ENCODE measurements at regions not wholly inside any gene's neighbourhood (a gene's known extent, or its start where the extent isn't known, plus 50 kb on each side); places are given as distances from the start of the nearest gene placed in this dataset.

GRCh38 chrX:39176105-39176504 is 374.8 kb downstream of the MID1IP1 start:
- DNase-seq (ENCODE audit: low spot score), result no peak
- TF ChIP-seq CTCF (IDR thresholded peaks at IDR 0.05), result no peak
- ATAC-seq (ENCODE audit: low FRiP score), result no peak

GRCh38 chrX:39189431-39189830 is 388.2 kb downstream of the MID1IP1 start:
- DNase-seq (ENCODE audit: low spot score), result no peak
- no peak for ATAC-seq (ENCODE audit: low FRiP score)
- TF ChIP-seq CTCF (IDR thresholded peaks at IDR 0.05), result no peak

GRCh38 chrX:39194673-39195072 is 393.4 kb downstream of the MID1IP1 start:
- TF ChIP-seq CTCF (IDR thresholded peaks at IDR 0.05), result no peak
- DNase-seq (ENCODE audit: low spot score), result no peak
- no peak for ATAC-seq (ENCODE audit: low FRiP score)

- ATAC-seq (ENCODE audit: low FRiP score) (no peak), DNase-seq (ENCODE audit: low spot score) (no peak)
- TF ChIP-seq CTCF (IDR thresholded peaks at IDR 0.05), result no peak
These were observed 393.9 kb downstream of the MID1IP1 start for GRCh38 chrX:39195156-39195555.

- ATAC-seq (ENCODE audit: low FRiP score) (no peak), DNase-seq (ENCODE audit: low spot score) (no peak)
- no peak for TF ChIP-seq CTCF (IDR thresholded peaks at IDR 0.05)
These were observed 395.2 kb downstream of the MID1IP1 start for GRCh38 chrX:39196192-39197102.

- DNase-seq (ENCODE audit: low spot score), result no peak
These were observed 398.2 kb downstream of the MID1IP1 start for GRCh38 chrX:39199429-39199828.

More at GRCh38 chrX:39199429-39199828, 398.2 kb downstream of the MID1IP1 start:
- ATAC-seq (ENCODE audit: low FRiP score), result no peak
- no peak for TF ChIP-seq CTCF (IDR thresholded peaks at IDR 0.05)
